COR-L47 (cell line): ENCODE measurements at regions not wholly inside any gene's neighbourhood (a gene's known extent, or its start where the extent isn't known, plus 50 kb on each side); places are given as distances from the start of the nearest gene placed in this dataset.

Experiments used
- DNase-seq: peaks from one replicate; lab custom pipeline; 2025; lab: John Stamatoyannopoulos, UW

- DNase-seq: no peak
Measured at GRCh38 chr9:79213417-79214125, 358.2 kb upstream of the TLE4 start.

GRCh38 chr9:79215821-79216220, 355.9 kb upstream of the TLE4 start:
- DNase-seq: no peak

- no peak for DNase-seq
Measured at GRCh38 chr9:79220251-79220650, 351.5 kb upstream of the TLE4 start.

- DNase-seq: no peak
Measured at GRCh38 chr9:79220666-79221065, 351.1 kb upstream of the TLE4 start.

- DNase-seq: no peak
Measured at GRCh38 chr9:79221084-79221483, 350.7 kb upstream of the TLE4 start.

GRCh38 chr9:79222483-79222882, 349.3 kb upstream of the TLE4 start:
- no peak for DNase-seq

- DNase-seq: no peak
Measured at GRCh38 chr9:79224672-79225433, 346.9 kb upstream of the TLE4 start.

GRCh38 chr9:79233542-79233941, 338.2 kb upstream of the TLE4 start:
- no peak for DNase-seq

- DNase-seq: no peak
Measured at GRCh38 chr9:79236466-79236865, 335.3 kb upstream of the TLE4 start.

- DNase-seq: no peak
Measured at GRCh38 chr9:79237861-79238260, 333.9 kb upstream of the TLE4 start.

GRCh38 chr9:79240774-79241173, 331.0 kb upstream of the TLE4 start:
- DNase-seq: no peak

GRCh38 chr9:79242489-79242888, 329.3 kb upstream of the TLE4 start:
- DNase-seq: no peak

- no peak for DNase-seq
Measured at GRCh38 chr9:79246170-79246569, 325.6 kb upstream of the TLE4 start.

GRCh38 chr9:79247021-79247420, 324.7 kb upstream of the TLE4 start:
- no peak for DNase-seq

- no peak for DNase-seq
Measured at GRCh38 chr9:79250806-79251205, 321.0 kb upstream of the TLE4 start.

GRCh38 chr9:79254900-79255650, 316.7 kb upstream of the TLE4 start:
- no peak for DNase-seq

- DNase-seq: no peak
Measured at GRCh38 chr9:79255651-79256260, 316.0 kb upstream of the TLE4 start.

- DNase-seq: peak; percentile 89
Measured at GRCh38 chr9:79256691-79257213, 315.0 kb upstream of the TLE4 start.

GRCh38 chr9:79257228-79257781, 314.5 kb upstream of the TLE4 start:
- no peak for DNase-seq

GRCh38 chr9:79257790-79258351, 313.9 kb upstream of the TLE4 start:
- no peak for DNase-seq

GRCh38 chr9:79259858-79260257, 311.9 kb upstream of the TLE4 start:
- no peak for DNase-seq

- DNase-seq: no peak
Measured at GRCh38 chr9:79263628-79264027, 308.1 kb upstream of the TLE4 start.
